Liver (tissue), 8 donors: ENCODE measurements at regions not wholly inside any gene's neighbourhood (a gene's known extent, or its start where the extent isn't known, plus 50 kb on each side); places are given as distances from the start of the nearest gene placed in this dataset.

Experiments
- DNase-seq: peaks from one replicate; pipeline ENCODE4 v3.0.0-alpha.2; 2017; ENCODE audit warnings: low spot score
- H3K27ac ChIP-seq, 2 donors: one replicate each; pipeline ENCODE4 v1.7.0; 2013; ENCODE audit warnings: inconsistent platforms in 2 of 2, low read length in 2 of 2, control low read depth in 1 of 2, low read depth in 1 of 2, mild to moderate bottlenecking in 1 of 2
- H3K27me3 ChIP-seq, 4 donors: one replicate each; pipeline versions ENCODE4 v1.6.1 to v1.7.0; 2013; ENCODE audit warnings: low read length in 3 of 4, inconsistent platforms in 1 of 4, mild to moderate bottlenecking in 1 of 4, moderate library complexity in 1 of 4; ENCODE audit not compliant: control insufficient read depth in 4 of 4, insufficient read depth in 4 of 4
- H3K36me3 ChIP-seq, 4 donors: one replicate each; pipeline versions ENCODE4 v1.6.1 to v1.7.0; 2013; ENCODE audit warnings: low read length in 3 of 4, mild to moderate bottlenecking in 3 of 4, low read depth in 1 of 4, moderate library complexity in 1 of 4; ENCODE audit not compliant: control insufficient read depth in 4 of 4, insufficient read depth in 3 of 4
- H3K4me1 ChIP-seq, 4 donors: one replicate each; pipeline versions ENCODE4 v1.6.1 to v1.7.0; 2013; ENCODE audit warnings: low read length in 3 of 4, mild to moderate bottlenecking in 3 of 4, moderate library complexity in 1 of 4; ENCODE audit not compliant: control insufficient read depth in 4 of 4, insufficient read depth in 4 of 4
- H3K4me3 ChIP-seq, 3 donors: one replicate each; pipeline versions ENCODE4 v1.6.1 to v1.7.0; 2013; ENCODE audit warnings: low read length in 3 of 3, control low read depth in 1 of 3, low read depth in 1 of 3, mild to moderate bottlenecking in 1 of 3
- H3K9ac ChIP-seq, 2 donors: one replicate each; pipeline ENCODE4 v1.7.0; 2013; ENCODE audit warnings: low read length in 2 of 2, mild to moderate bottlenecking in 2 of 2, moderate library complexity in 2 of 2, control low read depth in 1 of 2, low read depth in 1 of 2
- H3K9me3 ChIP-seq, 4 donors: one replicate each; pipeline versions ENCODE4 v1.6.1 to v1.7.0; 2013; ENCODE audit warnings: low read length in 3 of 4; ENCODE audit not compliant: control insufficient read depth in 4 of 4
- EGR1 ChIP-seq, 2 donors: IDR thresholded peaks; 2 replicates each; pipeline ENCODE4 v1.6.1; 2016 to 2018; ENCODE audit warnings: antibody characterized with exemption in 2 of 2, low read depth in 2 of 2
- FOXA1 ChIP-seq: IDR thresholded peaks from 2 replicates; pipeline ENCODE4 v1.6.1; 2016; ENCODE audit warnings: antibody characterized with exemption
- FOXA2 ChIP-seq: IDR thresholded peaks from 2 replicates; pipeline ENCODE4 v1.6.1; 2016; ENCODE audit warnings: antibody characterized with exemption
- GABPA ChIP-seq, 2 donors: IDR thresholded peaks in 1 of 2; conservative IDR thresholded peaks in 1 of 2; 2 replicates each; pipeline ENCODE4 v1.6.1; 2016; ENCODE audit warnings: antibody characterized with exemption in 2 of 2, mild to moderate bottlenecking in 1 of 2, moderate library complexity in 1 of 2
- HNF4A ChIP-seq, 2 donors: conservative IDR thresholded peaks; 2 replicates each; pipeline ENCODE4 v1.6.1; 2016; ENCODE audit warnings: antibody characterized with exemption in 2 of 2, mild to moderate bottlenecking in 2 of 2
- HNF4G ChIP-seq: IDR thresholded peaks from 2 replicates; pipeline ENCODE4 v1.6.1; 2016; ENCODE audit warnings: antibody characterized with exemption
- JUND ChIP-seq, 2 donors: IDR thresholded peaks; 2 replicates each; pipeline ENCODE4 v1.6.1; 2016; ENCODE audit warnings: antibody characterized with exemption in 2 of 2
- NR2F2 ChIP-seq: IDR thresholded peaks from 2 replicates; pipeline ENCODE4 v1.6.1; 2016; ENCODE audit warnings: antibody characterized with exemption
- RAD21 ChIP-seq, 2 donors: IDR thresholded peaks; 2 replicates each; pipeline ENCODE4 v1.6.1; 2016; ENCODE audit warnings: antibody characterized with exemption in 2 of 2, mild to moderate bottlenecking in 2 of 2
- RXRA ChIP-seq, 2 donors: IDR thresholded peaks; 2 replicates each; pipeline ENCODE4 v1.6.1; 2017 to 2018; ENCODE audit warnings: antibody characterized with exemption in 2 of 2, mild to moderate bottlenecking in 1 of 2
- TAF1 ChIP-seq: conservative IDR thresholded peaks from 2 replicates; pipeline ENCODE4 v1.6.1; 2016; ENCODE audit warnings: antibody characterized with exemption, mild to moderate bottlenecking
- YY1 ChIP-seq: IDR thresholded peaks from 2 replicates; pipeline ENCODE4 v1.6.1; 2016; ENCODE audit warnings: antibody characterized with exemption, mild to moderate bottlenecking
- WGBS: extraction: QIAGEN DNeasy Blood & Tissue Kit; methylation state at CpG from one replicate; pipeline ENCODE4 v1.1.7; 2013; 5-methylcytosine and 5-hydroxymethylcytosine counted together
- TF ChIP-seq, protein P1 (sequence below): IDR thresholded peaks from 2 replicates; pipeline ENCODE4 v1.6.1; 2016; ENCODE audit warnings: antibody characterized with exemption
- TF ChIP-seq, protein P2 (sequence below): fragments of 150-350 bp; IDR thresholded peaks from 2 replicates; pipeline ENCODE4 v1.5.1; 2017; ENCODE audit warnings: improper control_type of control experiment, low read depth, low read length; ENCODE audit not compliant: missing input control
- TF ChIP-seq, protein P3 (sequence below): IDR thresholded peaks from 2 replicates; pipeline ENCODE4 v1.6.1; 2016; ENCODE audit warnings: antibody characterized with exemption
- TF ChIP-seq, protein P4 (sequence below): IDR thresholded peaks from 2 replicates; pipeline ENCODE4 v1.6.1; 2016; ENCODE audit warnings: antibody characterized with exemption, mild to moderate bottlenecking
- donor health status: healthy.
- donor health status: healthy.
- donor health status: healthy.
- donor health status: healthy.
- donor health status: healthy.

DNA sequence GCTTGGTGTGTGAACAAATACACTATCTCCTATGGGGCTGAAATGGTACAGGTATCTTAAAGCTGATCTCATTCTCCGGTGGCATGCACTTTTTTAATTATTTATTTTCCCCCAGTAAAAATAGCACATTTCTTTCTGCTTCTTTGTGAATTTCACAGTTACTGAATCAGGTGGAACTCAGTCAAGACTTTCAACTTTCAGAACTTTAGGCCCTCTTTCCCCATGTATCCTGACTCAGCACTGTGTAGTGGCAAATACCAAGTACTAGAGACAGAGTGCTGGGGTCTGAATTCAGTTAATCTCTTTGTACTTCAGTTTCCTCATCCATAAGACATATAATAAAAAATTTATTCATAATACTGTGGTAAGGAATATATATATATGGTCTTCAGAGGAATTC, 223.9 kb downstream of the CSNK2A3 start:
- DNase-seq: no peak
- H3K27me3 ChIP-seq: no peaks in the 10 kb centered on the region
- 98% methylated on average over 1 of the region's 1 CpG for WGBS
- no peaks in the 10 kb centered on the region for H3K9me3 ChIP-seq
- no peak overlapping the region for H3K4me3 ChIP-seq
- no peak overlapping the region for H3K9ac ChIP-seq
- H3K36me3 ChIP-seq: no peaks in the 10 kb centered on the region
- H3K27ac ChIP-seq: no peak overlapping the region
- no peaks in the 10 kb centered on the region for H3K4me1 ChIP-seq
- TF ChIP-seq, protein P1, sequence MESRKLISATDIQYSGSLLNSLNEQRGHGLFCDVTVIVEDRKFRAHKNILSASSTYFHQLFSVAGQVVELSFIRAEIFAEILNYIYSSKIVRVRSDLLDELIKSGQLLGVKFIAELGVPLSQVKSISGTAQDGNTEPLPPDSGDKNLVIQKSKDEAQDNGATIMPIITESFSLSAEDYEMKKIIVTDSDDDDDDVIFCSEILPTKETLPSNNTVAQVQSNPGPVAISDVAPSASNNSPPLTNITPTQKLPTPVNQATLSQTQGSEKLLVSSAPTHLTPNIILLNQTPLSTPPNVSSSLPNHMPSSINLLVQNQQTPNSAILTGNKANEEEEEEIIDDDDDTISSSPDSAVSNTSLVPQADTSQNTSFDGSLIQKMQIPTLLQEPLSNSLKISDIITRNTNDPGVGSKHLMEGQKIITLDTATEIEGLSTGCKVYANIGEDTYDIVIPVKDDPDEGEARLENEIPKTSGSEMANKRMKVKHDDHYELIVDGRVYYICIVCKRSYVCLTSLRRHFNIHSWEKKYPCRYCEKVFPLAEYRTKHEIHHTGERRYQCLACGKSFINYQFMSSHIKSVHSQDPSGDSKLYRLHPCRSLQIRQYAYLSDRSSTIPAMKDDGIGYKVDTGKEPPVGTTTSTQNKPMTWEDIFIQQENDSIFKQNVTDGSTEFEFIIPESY: no peak
- TF ChIP-seq, protein P2, sequence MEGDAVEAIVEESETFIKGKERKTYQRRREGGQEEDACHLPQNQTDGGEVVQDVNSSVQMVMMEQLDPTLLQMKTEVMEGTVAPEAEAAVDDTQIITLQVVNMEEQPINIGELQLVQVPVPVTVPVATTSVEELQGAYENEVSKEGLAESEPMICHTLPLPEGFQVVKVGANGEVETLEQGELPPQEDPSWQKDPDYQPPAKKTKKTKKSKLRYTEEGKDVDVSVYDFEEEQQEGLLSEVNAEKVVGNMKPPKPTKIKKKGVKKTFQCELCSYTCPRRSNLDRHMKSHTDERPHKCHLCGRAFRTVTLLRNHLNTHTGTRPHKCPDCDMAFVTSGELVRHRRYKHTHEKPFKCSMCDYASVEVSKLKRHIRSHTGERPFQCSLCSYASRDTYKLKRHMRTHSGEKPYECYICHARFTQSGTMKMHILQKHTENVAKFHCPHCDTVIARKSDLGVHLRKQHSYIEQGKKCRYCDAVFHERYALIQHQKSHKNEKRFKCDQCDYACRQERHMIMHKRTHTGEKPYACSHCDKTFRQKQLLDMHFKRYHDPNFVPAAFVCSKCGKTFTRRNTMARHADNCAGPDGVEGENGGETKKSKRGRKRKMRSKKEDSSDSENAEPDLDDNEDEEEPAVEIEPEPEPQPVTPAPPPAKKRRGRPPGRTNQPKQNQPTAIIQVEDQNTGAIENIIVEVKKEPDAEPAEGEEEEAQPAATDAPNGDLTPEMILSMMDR: no peak
- no peak for TF ChIP-seq GABPA (IDR thresholded peaks at IDR 0.05 in 1 of 2, conservative IDR thresholded peaks at IDR 0.05 in 1 of 2)
- TF ChIP-seq, protein P3, sequence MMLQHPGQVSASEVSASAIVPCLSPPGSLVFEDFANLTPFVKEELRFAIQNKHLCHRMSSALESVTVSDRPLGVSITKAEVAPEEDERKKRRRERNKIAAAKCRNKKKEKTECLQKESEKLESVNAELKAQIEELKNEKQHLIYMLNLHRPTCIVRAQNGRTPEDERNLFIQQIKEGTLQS: no peak

DNA sequence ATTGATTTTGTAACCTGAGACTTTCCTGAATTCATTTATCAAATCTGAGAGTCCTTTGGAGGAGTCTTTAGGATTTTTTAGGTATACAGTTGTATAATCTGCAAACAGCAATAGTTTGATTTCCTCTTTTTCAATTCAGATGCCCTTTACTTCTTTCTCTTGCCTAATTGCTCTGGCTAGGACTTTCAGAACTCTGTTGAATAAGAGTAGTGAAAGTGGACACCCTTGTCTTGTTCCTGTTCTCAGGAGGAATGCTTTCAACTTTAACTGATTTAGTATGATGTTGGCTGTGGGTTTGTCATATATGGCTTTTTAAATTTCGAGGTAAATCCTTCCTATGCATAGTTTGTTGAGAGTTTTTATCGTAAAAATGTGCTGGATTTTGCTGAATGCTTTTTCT, 227.4 kb downstream of the CSNK2A3 start:
- TF ChIP-seq HNF4A (conservative IDR thresholded peaks at IDR 0.05) (no peak), JUND (IDR thresholded peaks at IDR 0.05) (no peak), FOXA1 (no peak), TAF1 (no peak), EGR1 (IDR thresholded peaks at IDR 0.05; ENCODE audit: low read depth in 2 of 2) (no peak), RAD21 (IDR thresholded peaks at IDR 0.05) (no peak), FOXA2 (no peak), YY1 (no peak), RXRA (IDR thresholded peaks at IDR 0.05) (no peak), HNF4G (no peak), NR2F2 (no peak)
- TF ChIP-seq, protein P3: no peak
- TF ChIP-seq, protein P4, sequence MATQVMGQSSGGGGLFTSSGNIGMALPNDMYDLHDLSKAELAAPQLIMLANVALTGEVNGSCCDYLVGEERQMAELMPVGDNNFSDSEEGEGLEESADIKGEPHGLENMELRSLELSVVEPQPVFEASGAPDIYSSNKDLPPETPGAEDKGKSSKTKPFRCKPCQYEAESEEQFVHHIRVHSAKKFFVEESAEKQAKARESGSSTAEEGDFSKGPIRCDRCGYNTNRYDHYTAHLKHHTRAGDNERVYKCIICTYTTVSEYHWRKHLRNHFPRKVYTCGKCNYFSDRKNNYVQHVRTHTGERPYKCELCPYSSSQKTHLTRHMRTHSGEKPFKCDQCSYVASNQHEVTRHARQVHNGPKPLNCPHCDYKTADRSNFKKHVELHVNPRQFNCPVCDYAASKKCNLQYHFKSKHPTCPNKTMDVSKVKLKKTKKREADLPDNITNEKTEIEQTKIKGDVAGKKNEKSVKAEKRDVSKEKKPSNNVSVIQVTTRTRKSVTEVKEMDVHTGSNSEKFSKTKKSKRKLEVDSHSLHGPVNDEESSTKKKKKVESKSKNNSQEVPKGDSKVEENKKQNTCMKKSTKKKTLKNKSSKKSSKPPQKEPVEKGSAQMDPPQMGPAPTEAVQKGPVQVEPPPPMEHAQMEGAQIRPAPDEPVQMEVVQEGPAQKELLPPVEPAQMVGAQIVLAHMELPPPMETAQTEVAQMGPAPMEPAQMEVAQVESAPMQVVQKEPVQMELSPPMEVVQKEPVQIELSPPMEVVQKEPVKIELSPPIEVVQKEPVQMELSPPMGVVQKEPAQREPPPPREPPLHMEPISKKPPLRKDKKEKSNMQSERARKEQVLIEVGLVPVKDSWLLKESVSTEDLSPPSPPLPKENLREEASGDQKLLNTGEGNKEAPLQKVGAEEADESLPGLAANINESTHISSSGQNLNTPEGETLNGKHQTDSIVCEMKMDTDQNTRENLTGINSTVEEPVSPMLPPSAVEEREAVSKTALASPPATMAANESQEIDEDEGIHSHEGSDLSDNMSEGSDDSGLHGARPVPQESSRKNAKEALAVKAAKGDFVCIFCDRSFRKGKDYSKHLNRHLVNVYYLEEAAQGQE: no peak
- TF ChIP-seq, protein P1: no peak
- Histone ChIP-seq H3K27me3 (no peaks in the 10 kb centered on the region), H3K4me3 (no peak overlapping the region), H3K4me1 (no peaks in the 10 kb centered on the region), H3K27ac (no peak overlapping the region), H3K9me3 (no peaks in the 10 kb centered on the region), H3K36me3 (no peaks in the 10 kb centered on the region), H3K9ac (no peak overlapping the region)
- 73% methylated on average over 2 of the region's 2 CpGs for WGBS
- no peak for DNase-seq
